Psoas muscle (tissue), 7 donors: ENCODE measurements at regions not wholly inside any gene's neighbourhood (a gene's known extent, or its start where the extent isn't known, plus 50 kb on each side); places are given as distances from the start of the nearest gene placed in this dataset.
A peak's percentile ranks its signal among the peaks of the same experiment; 100 is the strongest.

Source experiments
- ATAC-seq, 4 donors: fragments of 200-7000 bp; cut with Tn5 transposase; one replicate each; pipeline ENCODE4 v1.9.1; 2020; ENCODE audit warnings: moderate library complexity in 3 of 4, mild to moderate bottlenecking in 2 of 4
- DNase-seq, 2 donors: peaks; one replicate each; pipeline ENCODE4 v3.0.0-alpha.2; 2020
- H3K27ac ChIP-seq: fragments of 200-600 bp; one replicate; pipeline ENCODE4 v1.8.0; 2022
- H3K27me3 ChIP-seq, 3 donors: fragments of 200-600 bp in 1 of 3; one replicate each; pipeline versions ENCODE4 v1.6.1 to v1.8.0; 2013 to 2022; ENCODE audit warnings: low read length in 2 of 3, mild to moderate bottlenecking in 2 of 3, moderate library complexity in 1 of 3; ENCODE audit not compliant: insufficient read depth in 3 of 3
- H3K36me3 ChIP-seq, 2 donors: fragments of 200-600 bp in 1 of 2; one replicate each; pipeline versions ENCODE4 v1.6.1 to v1.8.0; 2013 to 2022; ENCODE audit warnings: low read depth in 1 of 2, mild to moderate bottlenecking in 1 of 2, moderate library complexity in 1 of 2; ENCODE audit not compliant: insufficient read depth in 1 of 2
- H3K4me1 ChIP-seq: fragments of 200-600 bp; one replicate; pipeline ENCODE4 v1.8.0; 2022
- H3K4me3 ChIP-seq: fragments of 200-600 bp; one replicate; pipeline ENCODE4 v1.8.0; 2022; ENCODE audit warnings: mild to moderate bottlenecking
- H3K9me3 ChIP-seq: fragments of 200-600 bp; one replicate; pipeline ENCODE4 v1.8.0; 2022
- WGBS, 3 donors: extraction: QIAGEN DNeasy Blood & Tissue Kit; methylation state at CpG; one replicate each; pipeline versions ENCODE4 v1.1.6 to v1.1.7; 2013; 5-methylcytosine and 5-hydroxymethylcytosine counted together
- intact Hi-C, 2 donors: fragments of 100-400 bp; cut with DNase I; formaldehyde crosslinking; loops; one replicate each; pipeline versions ENCODE4 v1.11.0 to v1.14.2; 2022
- TF ChIP-seq, protein P1 (sequence below): fragments of 200-600 bp; IDR thresholded peaks from one replicate; pipeline ENCODE4 v1.8.0; 2022; ENCODE audit warnings: antibody characterized with exemption
- donor health status: healthy with polysubstance abuse.
- donor health status: DM: no; HTN: no; CAD: no; lungs with moderate emphysema.
- donor health status: Bipolar disorder and iron deficiency.
- donor health status: healthy.
- donor health status: DM: yes; HTN: yes; CAD: no.
- donor health status: DM: no; HTN: no; CAD: no.
- donor health status: DM: yes; HTN: yes; CAD: no.

DNA sequence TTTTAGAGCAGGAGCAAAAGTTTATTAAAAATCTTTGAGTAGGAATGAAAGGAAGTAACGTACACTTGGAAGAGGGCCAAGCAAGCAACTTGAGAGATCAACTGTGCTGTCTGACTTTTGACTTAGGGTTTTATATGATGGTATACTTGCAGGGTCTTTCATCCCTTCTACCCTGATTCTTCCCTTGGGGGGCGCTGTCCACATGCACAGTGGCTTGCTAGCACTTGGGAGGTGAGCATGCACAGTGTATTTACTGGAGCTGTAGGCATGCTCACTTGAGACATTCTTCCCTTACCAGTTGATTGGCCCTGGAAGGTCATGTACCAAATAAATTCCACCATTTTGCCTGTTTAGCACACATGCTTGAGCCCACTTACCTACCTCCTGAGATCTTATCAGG is 1001.3 kb upstream of the ADGRL2 start:
- ATAC-seq = no peak
- intact Hi-C loops = no loop called here

DNA sequence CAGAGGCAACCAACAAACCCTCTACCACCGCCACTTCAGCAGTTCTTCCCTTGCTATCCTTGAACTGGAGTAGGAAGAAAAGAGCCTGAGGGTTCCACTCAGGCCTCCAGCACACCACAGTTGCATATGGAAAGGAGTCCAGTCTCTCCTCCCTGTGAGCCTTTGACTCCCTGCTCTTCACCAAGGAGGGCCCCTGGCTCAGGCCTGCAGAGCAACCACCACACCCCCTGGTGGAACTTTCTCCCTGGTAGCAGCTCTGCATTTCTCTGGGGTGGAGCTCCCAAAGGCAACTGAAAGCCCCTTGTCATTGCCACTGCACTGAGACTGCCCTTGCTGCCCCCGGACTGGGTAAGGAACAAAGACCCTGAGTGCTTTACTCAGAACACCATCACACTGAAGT is 1021.5 kb upstream of the ADGRL2 start:
- DNase-seq = peak in 1 of 2 donors; percentile 37
- TF ChIP-seq, protein P1, sequence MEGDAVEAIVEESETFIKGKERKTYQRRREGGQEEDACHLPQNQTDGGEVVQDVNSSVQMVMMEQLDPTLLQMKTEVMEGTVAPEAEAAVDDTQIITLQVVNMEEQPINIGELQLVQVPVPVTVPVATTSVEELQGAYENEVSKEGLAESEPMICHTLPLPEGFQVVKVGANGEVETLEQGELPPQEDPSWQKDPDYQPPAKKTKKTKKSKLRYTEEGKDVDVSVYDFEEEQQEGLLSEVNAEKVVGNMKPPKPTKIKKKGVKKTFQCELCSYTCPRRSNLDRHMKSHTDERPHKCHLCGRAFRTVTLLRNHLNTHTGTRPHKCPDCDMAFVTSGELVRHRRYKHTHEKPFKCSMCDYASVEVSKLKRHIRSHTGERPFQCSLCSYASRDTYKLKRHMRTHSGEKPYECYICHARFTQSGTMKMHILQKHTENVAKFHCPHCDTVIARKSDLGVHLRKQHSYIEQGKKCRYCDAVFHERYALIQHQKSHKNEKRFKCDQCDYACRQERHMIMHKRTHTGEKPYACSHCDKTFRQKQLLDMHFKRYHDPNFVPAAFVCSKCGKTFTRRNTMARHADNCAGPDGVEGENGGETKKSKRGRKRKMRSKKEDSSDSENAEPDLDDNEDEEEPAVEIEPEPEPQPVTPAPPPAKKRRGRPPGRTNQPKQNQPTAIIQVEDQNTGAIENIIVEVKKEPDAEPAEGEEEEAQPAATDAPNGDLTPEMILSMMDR = no peak
- WGBS, 3 donors = 91 to 95% (median 91%) methylated on average over 2 of the region's 2 CpGs
- no peak for ATAC-seq
- Histone ChIP-seq H3K27ac (no peak overlapping the region), H3K36me3 (no peaks in the 10 kb centered on the region), H3K4me1 (no peaks in the 10 kb centered on the region), H3K9me3 (no peaks in the 10 kb centered on the region), H3K4me3 (no peak overlapping the region), H3K27me3 (no peaks in the 10 kb centered on the region)
- intact Hi-C loops = no loop called here

More for the DNA sequence above, 1001.3 kb upstream of the ADGRL2 start:
- no peak overlapping the region for H3K4me3 ChIP-seq
- 27 to 30% (median 30%) methylated on average over 2 of the region's 2 CpGs for WGBS, 3 donors
- no peaks in the 10 kb centered on the region for H3K9me3 ChIP-seq
- TF ChIP-seq, protein P1 = no peak
- H3K27me3 ChIP-seq = no peaks in the 10 kb centered on the region
- no peaks in the 10 kb centered on the region for H3K36me3 ChIP-seq
- DNase-seq = no peak
- H3K27ac ChIP-seq = no peak overlapping the region
- no peaks in the 10 kb centered on the region for H3K4me1 ChIP-seq

DNA sequence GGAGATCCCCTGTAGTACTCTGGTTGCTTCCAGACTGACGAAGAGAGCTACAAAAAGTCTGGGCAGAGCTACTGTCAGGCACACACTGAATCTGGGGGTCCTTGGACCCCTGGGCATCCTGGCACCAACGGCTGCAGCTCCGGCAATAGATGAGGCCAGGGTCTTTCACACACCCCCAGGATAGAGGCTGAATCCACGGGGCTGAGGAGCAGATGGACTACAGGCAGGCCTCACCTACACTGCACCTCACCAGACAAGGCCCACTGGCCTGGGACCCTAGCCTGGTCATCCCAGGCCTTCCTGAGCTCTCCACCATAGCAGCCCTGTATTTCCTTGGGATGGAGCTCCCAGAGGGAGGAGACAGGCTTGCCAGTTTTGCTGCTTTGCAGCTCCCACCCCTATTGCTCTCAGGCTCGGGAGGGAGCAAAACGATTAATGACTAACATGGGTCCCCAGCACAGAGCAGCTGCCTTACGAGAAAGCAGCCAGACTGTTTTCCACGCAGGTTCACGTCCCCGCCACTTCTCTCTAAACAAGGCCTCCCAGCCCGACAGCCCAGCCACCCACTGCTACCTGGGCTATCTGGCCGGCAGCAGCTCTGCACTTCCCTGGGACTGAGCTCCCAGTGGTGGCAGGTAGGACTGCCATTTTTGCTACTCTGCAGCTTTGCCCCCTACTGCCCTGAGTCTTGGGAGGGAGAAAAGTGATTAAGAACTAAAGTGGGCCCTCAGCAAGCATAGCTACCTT is 1022.5 kb upstream of the ADGRL2 start:
- Histone ChIP-seq H3K36me3 (no peaks in the 10 kb centered on the region), H3K27ac (no peak overlapping the region), H3K4me1 (no peaks in the 10 kb centered on the region), H3K27me3 (no peaks in the 10 kb centered on the region), H3K4me3 (no peak overlapping the region), H3K9me3 (no peaks in the 10 kb centered on the region)
- TF ChIP-seq, protein P1 = no peak
- WGBS, 3 donors = 89 to 91% (median 90%) methylated on average over 12 of the region's 12 CpGs
- intact Hi-C loops = no loop called here
- DNase-seq (peak in 1 of 2 donors; percentile 32), ATAC-seq (no peak)

DNA sequence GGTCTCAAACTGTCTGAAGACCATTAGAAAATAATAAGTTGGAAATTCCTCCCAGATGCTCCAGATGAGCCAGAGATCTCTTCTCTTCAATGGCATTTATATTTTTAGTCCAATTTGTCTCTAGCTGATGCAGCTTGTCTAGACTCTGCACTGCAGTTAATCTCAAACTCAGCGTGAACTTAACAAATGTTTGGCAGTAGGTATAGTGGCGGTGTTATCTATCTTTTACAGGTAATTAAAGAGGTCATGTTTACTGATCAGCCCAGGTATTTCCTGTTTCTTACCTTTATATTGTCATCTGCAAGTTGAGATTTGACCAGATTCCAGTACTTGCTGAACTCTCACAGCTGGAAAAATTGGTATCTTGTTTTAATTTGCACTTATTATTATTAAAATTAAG is 1024.5 kb upstream of the ADGRL2 start:
- ATAC-seq = no peak
- Histone ChIP-seq H3K27ac (no peak overlapping the region), H3K36me3 (no peaks in the 10 kb centered on the region), H3K27me3 (no peaks in the 10 kb centered on the region), H3K4me3 (no peak overlapping the region), H3K9me3 (no peaks in the 10 kb centered on the region), H3K4me1 (no peaks in the 10 kb centered on the region)
- WGBS, 3 donors = 75 to 80% (median 76%) methylated on average over 2 of the region's 2 CpGs
- TF ChIP-seq, protein P1 = no peak
- intact Hi-C loops = no loop called here
- no peak for DNase-seq

DNA sequence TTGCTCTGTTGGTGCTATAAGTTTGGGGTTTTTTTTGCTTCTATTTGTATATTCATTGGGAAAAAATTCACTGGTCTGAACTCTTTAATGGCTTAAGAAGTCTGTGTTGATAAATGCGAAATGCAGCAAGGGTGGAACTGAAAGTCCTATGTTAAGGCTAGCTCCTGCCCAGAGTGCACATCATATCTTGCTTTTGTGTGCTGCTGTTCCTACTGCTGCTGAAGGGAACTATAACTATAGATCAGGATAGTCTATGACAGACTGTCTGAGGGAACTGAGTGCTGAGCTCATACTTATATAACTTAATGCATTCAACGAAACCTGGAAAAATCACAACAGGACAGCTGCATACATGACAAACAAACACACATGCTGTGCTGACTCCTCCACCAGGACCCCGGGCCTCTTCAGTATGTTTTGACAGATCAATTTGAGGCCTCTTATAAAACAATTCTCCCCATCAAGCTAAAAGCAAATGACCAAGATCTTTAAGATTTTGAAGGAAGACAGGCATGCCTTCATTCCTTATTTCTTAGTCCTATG is 1031.5 kb upstream of the ADGRL2 start:
- Histone ChIP-seq H3K9me3 (no peaks in the 10 kb centered on the region), H3K27me3 (no peaks in the 10 kb centered on the region), H3K4me1 (no peaks in the 10 kb centered on the region), H3K36me3 (no peaks in the 10 kb centered on the region), H3K27ac (no peak overlapping the region), H3K4me3 (no peak overlapping the region)
- TF ChIP-seq, protein P1 = no peak
- ATAC-seq (no peak), DNase-seq (no peak)
- intact Hi-C loops = no loop called here
- 63 to 66% (median 63%) methylated on average over 3 of the region's 3 CpGs for WGBS, 3 donors
